Heart left ventricle (tissue), 16 donors: ENCODE measurements at regions not wholly inside any gene's neighbourhood (a gene's known extent, or its start where the extent isn't known, plus 50 kb on each side); places are given as distances from the start of the nearest gene placed in this dataset.

Source experiments
- ATAC-seq, 4 donors: fragments of 200-7000 bp; cut with Tn5 transposase; one replicate each; pipeline ENCODE4 v1.9.1; 2020 to 2022; ENCODE audit warnings: moderate library complexity in 4 of 4, mild to moderate bottlenecking in 3 of 4, moderate number of reproducible peaks in 1 of 4
- DNase-seq, 5 donors: peaks; one replicate each; pipeline ENCODE4 v3.0.0-alpha.2; 2020
- H3K27ac ChIP-seq, 12 donors: fragments of 200-600 bp; sonication (generic) in 4 of 12; one replicate each; pipeline versions ENCODE4 v1.5.0 to v1.8.0; 2016 to 2022; ENCODE audit warnings: mild to moderate bottlenecking in 2 of 12
- H3K27me3 ChIP-seq, 9 donors: fragments of 200-600 bp; sonication (generic) in 2 of 9; one replicate each; pipeline versions ENCODE4 v1.5.1 to v1.8.0; 2016 to 2022; ENCODE audit warnings: mild to moderate bottlenecking in 3 of 9
- H3K36me3 ChIP-seq, 9 donors: fragments of 200-600 bp; sonication (generic) in 2 of 9; one replicate each; pipeline versions ENCODE4 v1.5.0 to v1.8.0; 2018 to 2022; ENCODE audit warnings: mild to moderate bottlenecking in 2 of 9
- H3K4me1 ChIP-seq, 12 donors: fragments of 200-600 bp; sonication (generic) in 4 of 12; one replicate each; pipeline versions ENCODE4 v1.5.0 to v1.8.0; 2016 to 2022; ENCODE audit warnings: mild to moderate bottlenecking in 3 of 12
- H3K4me3 ChIP-seq, 12 donors: fragments of 200-600 bp; sonication (generic) in 4 of 12; one replicate each; pipeline versions ENCODE4 v1.5.0 to v1.8.0; 2017 to 2022; ENCODE audit warnings: mild to moderate bottlenecking in 9 of 12, moderate library complexity in 4 of 12
- H3K9me3 ChIP-seq, 12 donors: fragments of 200-600 bp; sonication (generic) in 4 of 12; one replicate each; pipeline versions ENCODE4 v1.5.0 to v1.8.0; 2016 to 2022; ENCODE audit warnings: mild to moderate bottlenecking in 1 of 12
- CTCF ChIP-seq, 12 donors: fragments of 200-600 bp; sonication (generic) in 4 of 12; IDR thresholded peaks; one replicate each; pipeline versions ENCODE4 v1.5.0 to v1.8.0; 2018 to 2022; ENCODE audit warnings: antibody characterized with exemption in 12 of 12, mild to moderate bottlenecking in 5 of 12
- POLR2A ChIP-seq, 2 donors: fragments of 450-650 bp; IDR thresholded peaks; one replicate each; pipeline ENCODE4 v1.6.1; 2017; ENCODE audit warnings: antibody characterized with exemption in 2 of 2, mild to moderate bottlenecking in 2 of 2, moderate library complexity in 2 of 2
- WGBS, 4 donors: extraction: QIAGEN DNeasy Blood & Tissue Kit in 2 of 4; methylation state at CpG; one replicate each; pipeline versions ENCODE4 v1.1.5 to v1.1.7; 2013 to 2018; 5-methylcytosine and 5-hydroxymethylcytosine counted together
- intact Hi-C, 10 donors: fragments of 100-400 bp; cut with DNase I; formaldehyde crosslinking; loops; one replicate each; pipeline versions ENCODE4 v1.11.1 to v1.14.2; 2022
- donor health status: ischemic (EF 13 %, LVEDD 7.1; RV severe dilation, severe dysfunction).
- donor health status: healthy with polysubstance abuse.
- donor health status: DM: no; HTN: yes; CAD: no.
- donor health status: DM: no; HTN: no; CAD: no.
- donor health status: ischemic (EF 25% LVEDD 6.9; RV normal size, moderate dysfunction).
- donor health status: ischemic (EF 25% LVEDD 5.7; RV mildly dilated, moderate dysfunction).
- donor health status: healthy.
- donor health status: DM: yes; HTN: yes; CAD: no.
- donor health status: ischemic (EF 35%, LVEDD 5.7; RV mildly dilated, moderate dysfunction).
- donor health status: nonischemic (EF 11% LVEDD 7.7; RV severe dilation, severe dysfunction).
- donor health status: DM: yes; HTN: yes; CAD: no.
- donor health status: PGD.
- donor health status: ischemic (EF 29% LVEDD 5.4; RV normal size, mild dysfunction).
- donor health status: nonischemic (EF 23%, LVEDD 6.1; RV moderate dilation, normal function).

- DNase-seq, result no peak
- peak overlapping the region in 1 of 12 donors; percentile 0 for H3K27ac ChIP-seq
- no peaks in the 10 kb centered on the region for H3K27me3 ChIP-seq
- ATAC-seq, result no peak
- intact Hi-C loops, result no loop called here
- no peak overlapping the region for H3K4me3 ChIP-seq
- no peak for TF ChIP-seq CTCF (IDR thresholded peaks at IDR 0.05)
- TF ChIP-seq POLR2A (IDR thresholded peaks at IDR 0.05), result no peak
- no peaks in the 10 kb centered on the region for H3K9me3 ChIP-seq
- H3K36me3 ChIP-seq, result no peaks in the 10 kb centered on the region
- peaks cover 0 to 12% (median 0%) of the 10 kb centered on the region in 12 donors for H3K4me1 ChIP-seq
Measured at GRCh38 chr6:74768738-74769137, 437.1 kb downstream of the COL12A1 start.

- H3K4me1 ChIP-seq, result peaks cover 0 to 12% (median 0%) of the 10 kb centered on the region in 12 donors
- H3K27me3 ChIP-seq, result no peaks in the 10 kb centered on the region
- H3K36me3 ChIP-seq, result no peaks in the 10 kb centered on the region
- DNase-seq, result peak in 1 of 5 donors; percentile 13
- H3K27ac ChIP-seq, result no peak overlapping the region
- no peak for ATAC-seq
- TF ChIP-seq CTCF (IDR thresholded peaks at IDR 0.05), result no peak
- WGBS, 4 donors, result 35 to 51% (median 40%) methylated on average over 3 of the region's 3 CpGs
- no peak overlapping the region for H3K4me3 ChIP-seq
- H3K9me3 ChIP-seq, result no peaks in the 10 kb centered on the region
- intact Hi-C loops, result no loop called here
Measured at GRCh38 chr6:74768120-74768519, 437.7 kb downstream of the COL12A1 start.

- peaks cover 0 to 12% (median 0%) of the 10 kb centered on the region in 12 donors for H3K4me1 ChIP-seq
- DNase-seq (no peak), ATAC-seq (no peak)
- no peaks in the 10 kb centered on the region for H3K27me3 ChIP-seq
- no peak overlapping the region for H3K4me3 ChIP-seq
- intact Hi-C loops, result no loop called here
- no peak overlapping the region for H3K27ac ChIP-seq
- no peaks in the 10 kb centered on the region for H3K36me3 ChIP-seq
- no peaks in the 10 kb centered on the region for H3K9me3 ChIP-seq
- WGBS, 4 donors, result 69 to 92% (median 82%) methylated on average over 3 of the region's 3 CpGs
- TF ChIP-seq POLR2A (IDR thresholded peaks at IDR 0.05) (no peak), CTCF (IDR thresholded peaks at IDR 0.05) (no peak)
Measured at GRCh38 chr6:74765486-74765885, 440.4 kb downstream of the COL12A1 start.

GRCh38 chr6:74764486-74764885, 441.4 kb downstream of the COL12A1 start:
- WGBS, 4 donors, result 80 to 93% (median 89%) methylated on average over 2 of the region's 2 CpGs
- no peak for ATAC-seq
- H3K4me1 ChIP-seq, result peaks cover 0 to 9% (median 0%) of the 10 kb centered on the region in 12 donors
- H3K9me3 ChIP-seq, result no peaks in the 10 kb centered on the region
- DNase-seq, result no peak
- TF ChIP-seq CTCF (IDR thresholded peaks at IDR 0.05) (no peak), POLR2A (IDR thresholded peaks at IDR 0.05) (no peak)
- no peaks in the 10 kb centered on the region for H3K27me3 ChIP-seq
- intact Hi-C loops, result no loop called here
- no peaks in the 10 kb centered on the region for H3K36me3 ChIP-seq
- no peak overlapping the region for H3K27ac ChIP-seq
- no peak overlapping the region for H3K4me3 ChIP-seq
